Gastrocnemius medialis (tissue), 4 donors: ENCODE measurements at regions not wholly inside any gene's neighbourhood (a gene's known extent, or its start where the extent isn't known, plus 50 kb on each side); places are given as distances from the start of the nearest gene placed in this dataset.

Experiments
- POLR2A ChIP-seq, 2 donors: fragments of 450-650 bp; IDR thresholded peaks; one replicate each; pipeline ENCODE4 v1.6.1; 2017; ENCODE audit warnings: antibody characterized with exemption in 2 of 2, mild to moderate bottlenecking in 2 of 2, moderate library complexity in 2 of 2
- TF ChIP-seq, protein P1 (sequence below), 5 experiments: fragments of 450-650 bp in 3 of 5; fragments of 200-600 bp in 2 of 5; sonication (generic) in 2 of 5; IDR thresholded peaks in 4 of 5; conservative IDR thresholded peaks in 1 of 5; 1 replicate in 4 of 5; 2 replicates in 1 of 5; pipeline ENCODE4 v1.5.1; 2016 to 2019; ENCODE audit warnings: antibody characterized with exemption in 5 of 5, mild to moderate bottlenecking in 3 of 5, moderate library complexity in 3 of 5

DNA sequence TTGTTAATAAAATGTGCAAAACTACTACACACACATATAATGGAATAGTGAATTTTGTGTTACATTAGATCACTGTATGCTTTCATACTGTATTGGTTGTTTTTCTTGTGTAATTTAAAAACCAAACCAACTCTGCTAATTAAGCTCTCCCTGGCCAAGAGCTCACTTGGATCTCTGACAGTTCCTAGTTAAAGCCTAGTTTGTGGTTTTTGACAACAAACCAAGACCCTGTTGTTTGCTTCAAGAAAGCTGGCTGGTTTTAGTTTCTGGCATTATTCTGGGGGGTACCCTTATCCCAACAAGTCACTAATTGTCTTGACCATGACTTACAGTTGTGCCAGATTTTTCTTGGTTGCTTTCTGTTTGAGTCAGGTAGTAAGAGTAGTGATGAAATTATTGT, 121.4 kb upstream of the CXorf66 start:
- TF ChIP-seq, protein P1, sequence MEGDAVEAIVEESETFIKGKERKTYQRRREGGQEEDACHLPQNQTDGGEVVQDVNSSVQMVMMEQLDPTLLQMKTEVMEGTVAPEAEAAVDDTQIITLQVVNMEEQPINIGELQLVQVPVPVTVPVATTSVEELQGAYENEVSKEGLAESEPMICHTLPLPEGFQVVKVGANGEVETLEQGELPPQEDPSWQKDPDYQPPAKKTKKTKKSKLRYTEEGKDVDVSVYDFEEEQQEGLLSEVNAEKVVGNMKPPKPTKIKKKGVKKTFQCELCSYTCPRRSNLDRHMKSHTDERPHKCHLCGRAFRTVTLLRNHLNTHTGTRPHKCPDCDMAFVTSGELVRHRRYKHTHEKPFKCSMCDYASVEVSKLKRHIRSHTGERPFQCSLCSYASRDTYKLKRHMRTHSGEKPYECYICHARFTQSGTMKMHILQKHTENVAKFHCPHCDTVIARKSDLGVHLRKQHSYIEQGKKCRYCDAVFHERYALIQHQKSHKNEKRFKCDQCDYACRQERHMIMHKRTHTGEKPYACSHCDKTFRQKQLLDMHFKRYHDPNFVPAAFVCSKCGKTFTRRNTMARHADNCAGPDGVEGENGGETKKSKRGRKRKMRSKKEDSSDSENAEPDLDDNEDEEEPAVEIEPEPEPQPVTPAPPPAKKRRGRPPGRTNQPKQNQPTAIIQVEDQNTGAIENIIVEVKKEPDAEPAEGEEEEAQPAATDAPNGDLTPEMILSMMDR (IDR thresholded peaks at IDR 0.05 in 4 of 5, conservative IDR thresholded peaks at IDR 0.05 in 1 of 5), result no peak
- TF ChIP-seq POLR2A (IDR thresholded peaks at IDR 0.05), result no peak
